ENCODE measurements at regions not wholly inside any gene's neighbourhood (a gene's known extent, or its start where the extent isn't known, plus 50 kb on each side); places are given as distances from the start of the nearest gene placed in this dataset.
A peak's percentile ranks its signal among the peaks of the same experiment; 100 is the strongest.

GRCh38 chr12:46449316-46449715 lies 76.7 kb upstream of the SLC38A2 start:
- no peaks in the 10 kb centered on the region for H3K27me3 ChIP-seq (ENCODE audit: control insufficient read depth in 1 of 2, insufficient read depth in 2 of 2, low read length in 2 of 2)
- WGBS, 2 donors = 84 to 96% methylated on average over 4 of the region's 4 CpGs

GRCh38 chr12:46446645-46447044 lies 74.1 kb upstream of the SLC38A2 start:
- H3K27ac ChIP-seq (ENCODE audit: low read depth in 2 of 2, low read length in 1 of 2) = no peak overlapping the region
- H3K36me3 ChIP-seq (ENCODE audit: control insufficient read depth in 2 of 2, insufficient read depth in 2 of 2, low read length in 1 of 2) = no peaks in the 10 kb centered on the region
- H3K4me3 ChIP-seq (ENCODE audit: low read depth in 1 of 2, low read length in 2 of 2) = no peak overlapping the region
- H3K9me3 ChIP-seq (ENCODE audit: control insufficient read depth in 2 of 2, insufficient read depth in 1 of 2, low read depth in 1 of 2, low read length in 1 of 2) = no peaks in the 10 kb centered on the region
- peaks cover 0 to 5% of the 10 kb centered on the region in 2 donors for H3K4me1 ChIP-seq (ENCODE audit: control insufficient read depth in 2 of 2, insufficient read depth in 2 of 2, low read length in 1 of 2)
- 46 to 54% methylated on average over 2 of the region's 2 CpGs for WGBS, 2 donors
- H3K27me3 ChIP-seq (ENCODE audit: control insufficient read depth in 1 of 2, insufficient read depth in 2 of 2, low read length in 2 of 2) = no peaks in the 10 kb centered on the region

More at GRCh38 chr12:46449316-46449715, 76.7 kb upstream of the SLC38A2 start:
- no peak overlapping the region for H3K27ac ChIP-seq (ENCODE audit: low read depth in 2 of 2, low read length in 1 of 2)
- no peak overlapping the region for H3K4me3 ChIP-seq (ENCODE audit: low read depth in 1 of 2, low read length in 2 of 2)
- H3K4me1 ChIP-seq (ENCODE audit: control insufficient read depth in 2 of 2, insufficient read depth in 2 of 2, low read length in 1 of 2) = peaks cover 0 to 7% of the 10 kb centered on the region in 2 donors
- H3K36me3 ChIP-seq (ENCODE audit: control insufficient read depth in 2 of 2, insufficient read depth in 2 of 2, low read length in 1 of 2) = no peaks in the 10 kb centered on the region
- no peaks in the 10 kb centered on the region for H3K9me3 ChIP-seq (ENCODE audit: control insufficient read depth in 2 of 2, insufficient read depth in 1 of 2, low read depth in 1 of 2, low read length in 1 of 2)

- no peak overlapping the region for H3K4me3 ChIP-seq (ENCODE audit: low read depth in 1 of 2, low read length in 2 of 2)
- no peaks in the 10 kb centered on the region for H3K9me3 ChIP-seq (ENCODE audit: control insufficient read depth in 2 of 2, insufficient read depth in 1 of 2, low read depth in 1 of 2, low read length in 1 of 2)
- no peaks in the 10 kb centered on the region for H3K36me3 ChIP-seq (ENCODE audit: control insufficient read depth in 2 of 2, insufficient read depth in 2 of 2, low read length in 1 of 2)
- no peak overlapping the region for H3K27ac ChIP-seq (ENCODE audit: low read depth in 2 of 2, low read length in 1 of 2)
- no peaks in the 10 kb centered on the region for H3K27me3 ChIP-seq (ENCODE audit: control insufficient read depth in 1 of 2, insufficient read depth in 2 of 2, low read length in 2 of 2)
- H3K4me1 ChIP-seq (ENCODE audit: control insufficient read depth in 2 of 2, insufficient read depth in 2 of 2, low read length in 1 of 2) = peaks cover 0 to 5% of the 10 kb centered on the region in 2 donors
- 19 to 33% methylated on average over 2 of the region's 2 CpGs for WGBS, 2 donors
These were observed 73.1 kb upstream of the SLC38A2 start for GRCh38 chr12:46445551-46446235.

GRCh38 chr12:46445093-46445492 lies 72.5 kb upstream of the SLC38A2 start:
- 55 to 60% methylated on average over 4 of the region's 4 CpGs for WGBS, 2 donors
- no peak overlapping the region for H3K4me3 ChIP-seq (ENCODE audit: low read depth in 1 of 2, low read length in 2 of 2)
- H3K9me3 ChIP-seq (ENCODE audit: control insufficient read depth in 2 of 2, insufficient read depth in 1 of 2, low read depth in 1 of 2, low read length in 1 of 2) = no peaks in the 10 kb centered on the region
- no peaks in the 10 kb centered on the region for H3K27me3 ChIP-seq (ENCODE audit: control insufficient read depth in 1 of 2, insufficient read depth in 2 of 2, low read length in 2 of 2)
- H3K36me3 ChIP-seq (ENCODE audit: control insufficient read depth in 2 of 2, insufficient read depth in 2 of 2, low read length in 1 of 2) = no peaks in the 10 kb centered on the region
- H3K27ac ChIP-seq (ENCODE audit: low read depth in 2 of 2, low read length in 1 of 2) = peak overlapping the region in 1 of 2 donors; percentile 10
- H3K4me1 ChIP-seq (ENCODE audit: control insufficient read depth in 2 of 2, insufficient read depth in 2 of 2, low read length in 1 of 2) = peaks cover 0 to 2% of the 10 kb centered on the region in 2 donors

- H3K27me3 ChIP-seq (ENCODE audit: control insufficient read depth in 1 of 2, insufficient read depth in 2 of 2, low read length in 2 of 2) = no peaks in the 10 kb centered on the region
- no peak overlapping the region for H3K4me3 ChIP-seq (ENCODE audit: low read depth in 1 of 2, low read length in 2 of 2)
- H3K9me3 ChIP-seq (ENCODE audit: control insufficient read depth in 2 of 2, insufficient read depth in 1 of 2, low read depth in 1 of 2, low read length in 1 of 2) = no peaks in the 10 kb centered on the region
- 65 to 68% methylated on average over 3 of the region's 3 CpGs for WGBS, 2 donors
- no peaks in the 10 kb centered on the region for H3K36me3 ChIP-seq (ENCODE audit: control insufficient read depth in 2 of 2, insufficient read depth in 2 of 2, low read length in 1 of 2)
- no peak overlapping the region for H3K27ac ChIP-seq (ENCODE audit: low read depth in 2 of 2, low read length in 1 of 2)
- H3K4me1 ChIP-seq (ENCODE audit: control insufficient read depth in 2 of 2, insufficient read depth in 2 of 2, low read length in 1 of 2) = peaks cover 0 to 2% of the 10 kb centered on the region in 2 donors
These were observed 71.2 kb upstream of the SLC38A2 start for GRCh38 chr12:46443594-46444263.

- Histone ChIP-seq H3K36me3 (ENCODE audit: control insufficient read depth in 2 of 2, insufficient read depth in 2 of 2, low read length in 1 of 2) (no peaks in the 10 kb centered on the region), H3K4me1 (ENCODE audit: control insufficient read depth in 2 of 2, insufficient read depth in 2 of 2, low read length in 1 of 2) (peaks cover 0 to 2% of the 10 kb centered on the region in 2 donors), H3K9me3 (ENCODE audit: control insufficient read depth in 2 of 2, insufficient read depth in 1 of 2, low read depth in 1 of 2, low read length in 1 of 2) (no peaks in the 10 kb centered on the region), H3K27me3 (ENCODE audit: control insufficient read depth in 1 of 2, insufficient read depth in 2 of 2, low read length in 2 of 2) (no peaks in the 10 kb centered on the region), H3K27ac (ENCODE audit: low read depth in 2 of 2, low read length in 1 of 2) (no peak overlapping the region), H3K4me3 (ENCODE audit: low read depth in 1 of 2, low read length in 2 of 2) (no peak overlapping the region)
- 49 to 77% methylated on average over 2 of the region's 2 CpGs for WGBS, 2 donors
These were observed 70.2 kb upstream of the SLC38A2 start for GRCh38 chr12:46442738-46443137.

- Histone ChIP-seq H3K27me3 (ENCODE audit: control insufficient read depth in 1 of 2, insufficient read depth in 2 of 2, low read length in 2 of 2) (no peaks in the 10 kb centered on the region), H3K4me3 (ENCODE audit: low read depth in 1 of 2, low read length in 2 of 2) (no peak overlapping the region), H3K9me3 (ENCODE audit: control insufficient read depth in 2 of 2, insufficient read depth in 1 of 2, low read depth in 1 of 2, low read length in 1 of 2) (no peaks in the 10 kb centered on the region), H3K27ac (ENCODE audit: low read depth in 2 of 2, low read length in 1 of 2) (peak overlapping the region in 1 of 2 donors; percentile 31), H3K4me1 (ENCODE audit: control insufficient read depth in 2 of 2, insufficient read depth in 2 of 2, low read length in 1 of 2) (peaks cover 0 to 2% of the 10 kb centered on the region in 2 donors), H3K36me3 (ENCODE audit: control insufficient read depth in 2 of 2, insufficient read depth in 2 of 2, low read length in 1 of 2) (no peaks in the 10 kb centered on the region)
- WGBS, 2 donors = 61 to 82% methylated on average over 3 of the region's 3 CpGs
These were observed 69.7 kb upstream of the SLC38A2 start for GRCh38 chr12:46442239-46442638.

- H3K4me3 ChIP-seq (ENCODE audit: low read depth in 1 of 2, low read length in 2 of 2) = no peak overlapping the region
- WGBS, 2 donors = 89 to 91% methylated on average over 5 of the region's 5 CpGs
- no peaks in the 10 kb centered on the region for H3K36me3 ChIP-seq (ENCODE audit: control insufficient read depth in 2 of 2, insufficient read depth in 2 of 2, low read length in 1 of 2)
- H3K4me1 ChIP-seq (ENCODE audit: control insufficient read depth in 2 of 2, insufficient read depth in 2 of 2, low read length in 1 of 2) = no peaks in the 10 kb centered on the region
- H3K27me3 ChIP-seq (ENCODE audit: control insufficient read depth in 1 of 2, insufficient read depth in 2 of 2, low read length in 2 of 2) = no peaks in the 10 kb centered on the region
- no peaks in the 10 kb centered on the region for H3K9me3 ChIP-seq (ENCODE audit: control insufficient read depth in 2 of 2, insufficient read depth in 1 of 2, low read depth in 1 of 2, low read length in 1 of 2)
- H3K27ac ChIP-seq (ENCODE audit: low read depth in 2 of 2, low read length in 1 of 2) = no peak overlapping the region
These were observed 67.4 kb upstream of the SLC38A2 start for GRCh38 chr12:46439793-46440511.

- Histone ChIP-seq H3K4me1 (ENCODE audit: control insufficient read depth in 2 of 2, insufficient read depth in 2 of 2, low read length in 1 of 2) (no peaks in the 10 kb centered on the region), H3K36me3 (ENCODE audit: control insufficient read depth in 2 of 2, insufficient read depth in 2 of 2, low read length in 1 of 2) (no peaks in the 10 kb centered on the region), H3K27ac (ENCODE audit: low read depth in 2 of 2, low read length in 1 of 2) (no peak overlapping the region), H3K9me3 (ENCODE audit: control insufficient read depth in 2 of 2, insufficient read depth in 1 of 2, low read depth in 1 of 2, low read length in 1 of 2) (no peaks in the 10 kb centered on the region), H3K4me3 (ENCODE audit: low read depth in 1 of 2, low read length in 2 of 2) (no peak overlapping the region), H3K27me3 (ENCODE audit: control insufficient read depth in 1 of 2, insufficient read depth in 2 of 2, low read length in 2 of 2) (no peaks in the 10 kb centered on the region)
- WGBS, 2 donors = 87 to 88% methylated on average over 7 of the region's 7 CpGs
These were observed 66.2 kb upstream of the SLC38A2 start for GRCh38 chr12:46438719-46439319.
